GM12874 (cell line): ENCODE measurements at regions not wholly inside any gene's neighbourhood (a gene's known extent, or its start where the extent isn't known, plus 50 kb on each side); places are given as distances from the start of the nearest gene placed in this dataset.

ENCODE experiments used
- CTCF ChIP-seq: IDR thresholded peaks from 2 replicates; pipeline ENCODE4 v1.5.1; 2011; ENCODE audit warnings: low read depth, mild to moderate bottlenecking, control low read depth, low read length, moderate library complexity; ENCODE audit not compliant: insufficient read depth

GRCh38 chr4:45316257-45316656 is 589.9 kb upstream of the GNPDA2 start:
- no peak for TF ChIP-seq CTCF

GRCh38 chr4:45302828-45303227 is 576.5 kb upstream of the GNPDA2 start:
- TF ChIP-seq CTCF, result no peak

GRCh38 chr4:45294464-45294863 is 568.1 kb upstream of the GNPDA2 start:
- TF ChIP-seq CTCF, result no peak

- no peak for TF ChIP-seq CTCF
These were observed 567.0 kb upstream of the GNPDA2 start for GRCh38 chr4:45293335-45293734.

GRCh38 chr4:45292844-45293243 is 566.5 kb upstream of the GNPDA2 start:
- no peak for TF ChIP-seq CTCF

GRCh38 chr4:45284400-45285085 is 558.2 kb upstream of the GNPDA2 start:
- no peak for TF ChIP-seq CTCF

- no peak for TF ChIP-seq CTCF
These were observed 557.0 kb upstream of the GNPDA2 start for GRCh38 chr4:45283352-45283751.
